RWPE2 (cell line): ENCODE measurements at regions not wholly inside any gene's neighbourhood (a gene's known extent, or its start where the extent isn't known, plus 50 kb on each side); places are given as distances from the start of the nearest gene placed in this dataset.
"Not testable (repeated sequence)": the region's sequence is repeated elsewhere in the genome, so short reads cannot be mapped to it uniquely, and the experiment has no call there.

Source experiments
- ATAC-seq: fragments of 200-7000 bp; cut with Tn5 transposase; 3 replicates; pipeline ENCODE4 v1.9.1; 2021; ENCODE audit warnings: low read depth
- DNase-seq: peaks from one replicate; pipeline ENCODE4 v3.0.0-alpha.2; 2020; ENCODE audit warnings: low spot score
- H3K27ac ChIP-seq: fragments of 450-650 bp; 2 replicates; pipeline ENCODE4 v1.5.1; 2017; ENCODE audit warnings: mild to moderate bottlenecking; ENCODE audit not compliant: poor library complexity, severe bottlenecking
- H3K27me3 ChIP-seq: fragments of 250-450 bp; sonication (Bioruptor Pico); 2 replicates; pipeline ENCODE4 v1.5.1; 2021; ENCODE audit warnings: mild to moderate bottlenecking, moderate library complexity; ENCODE audit not compliant: insufficient read depth, poor library complexity, severe bottlenecking
- H3K36me3 ChIP-seq: fragments of 250-450 bp; sonication (Bioruptor Pico); 2 replicates; pipeline ENCODE4 v1.5.1; 2020; ENCODE audit warnings: low read depth, mild to moderate bottlenecking, moderate library complexity
- H3K4me1 ChIP-seq: fragments of 250-450 bp; sonication (Bioruptor Pico); 2 replicates; pipeline ENCODE4 v1.5.1; 2021; ENCODE audit warnings: mild to moderate bottlenecking, moderate library complexity; ENCODE audit not compliant: insufficient read depth, poor library complexity, severe bottlenecking
- H3K4me3 ChIP-seq: fragments of 250-450 bp; sonication (Bioruptor Pico); 2 replicates; pipeline ENCODE4 v1.5.1; 2021; ENCODE audit warnings: mild to moderate bottlenecking, moderate library complexity; ENCODE audit not compliant: severe bottlenecking
- H3K9me3 ChIP-seq: fragments of 250-450 bp; sonication (Bioruptor Pico); 2 replicates; pipeline ENCODE4 v1.5.1; 2021; ENCODE audit warnings: mild to moderate bottlenecking, moderate library complexity; ENCODE audit not compliant: severe bottlenecking
- CTCF ChIP-seq: fragments of 450-650 bp; IDR thresholded peaks from one replicate; pipeline ENCODE4 v1.5.1; 2017; ENCODE audit warnings: mild to moderate bottlenecking, moderate library complexity; ENCODE audit not compliant: poor library complexity, severe bottlenecking

- Histone ChIP-seq H3K36me3 (no peaks in the 10 kb centered on the region), H3K27me3 (peaks cover 26% of the 10 kb centered on the region), H3K4me3 (no peak overlapping the region), H3K4me1 (no peaks in the 10 kb centered on the region), H3K27ac (no peak overlapping the region), H3K9me3 (no peaks in the 10 kb centered on the region)
- DNase-seq (no peak), ATAC-seq (no peak)
- TF ChIP-seq CTCF, result no peak
These were observed 309.2 kb downstream of the ZNF536 start for GRCh38 chr19:30681162-30682100.

DNA sequence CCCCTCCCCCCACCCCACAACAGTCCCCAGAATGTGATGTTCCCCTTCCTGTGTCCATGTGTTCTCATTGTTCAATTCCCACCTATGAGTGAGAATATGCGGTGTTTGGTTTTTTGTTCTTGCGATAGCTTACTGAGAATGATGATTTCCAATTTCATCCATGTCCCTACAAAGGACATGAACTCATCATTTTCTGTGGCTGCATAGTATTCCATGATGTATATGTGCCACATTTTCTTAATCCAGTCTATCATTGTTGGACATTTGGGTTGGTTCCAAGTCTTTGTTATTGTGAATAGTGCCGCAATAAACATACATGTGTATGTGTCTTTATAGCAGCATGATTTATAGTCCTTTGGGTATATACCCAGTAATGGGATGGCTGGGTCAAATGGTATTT lies 308.2 kb downstream of the ZNF536 start:
- not testable (repeated sequence) for ATAC-seq, H3K27ac ChIP-seq

GRCh38 chr19:30679789-30680188 lies 307.6 kb downstream of the ZNF536 start:
- DNase-seq (no peak), ATAC-seq (no peak)
- no peaks in the 10 kb centered on the region for H3K4me1 ChIP-seq
- no peak for TF ChIP-seq CTCF
- no peaks in the 10 kb centered on the region for H3K9me3 ChIP-seq
- no peak overlapping the region for H3K27ac ChIP-seq
- H3K4me3 ChIP-seq, result no peak overlapping the region
- H3K27me3 ChIP-seq, result peaks cover 29% of the 10 kb centered on the region
- H3K36me3 ChIP-seq, result no peaks in the 10 kb centered on the region

More for the DNA sequence above, 308.2 kb downstream of the ZNF536 start:
- not testable (repeated sequence) for H3K4me3 ChIP-seq, H3K4me1 ChIP-seq, H3K36me3 ChIP-seq, DNase-seq, H3K9me3 ChIP-seq
- H3K27me3 ChIP-seq, result peaks cover 26% of the 10 kb centered on the region

DNA sequence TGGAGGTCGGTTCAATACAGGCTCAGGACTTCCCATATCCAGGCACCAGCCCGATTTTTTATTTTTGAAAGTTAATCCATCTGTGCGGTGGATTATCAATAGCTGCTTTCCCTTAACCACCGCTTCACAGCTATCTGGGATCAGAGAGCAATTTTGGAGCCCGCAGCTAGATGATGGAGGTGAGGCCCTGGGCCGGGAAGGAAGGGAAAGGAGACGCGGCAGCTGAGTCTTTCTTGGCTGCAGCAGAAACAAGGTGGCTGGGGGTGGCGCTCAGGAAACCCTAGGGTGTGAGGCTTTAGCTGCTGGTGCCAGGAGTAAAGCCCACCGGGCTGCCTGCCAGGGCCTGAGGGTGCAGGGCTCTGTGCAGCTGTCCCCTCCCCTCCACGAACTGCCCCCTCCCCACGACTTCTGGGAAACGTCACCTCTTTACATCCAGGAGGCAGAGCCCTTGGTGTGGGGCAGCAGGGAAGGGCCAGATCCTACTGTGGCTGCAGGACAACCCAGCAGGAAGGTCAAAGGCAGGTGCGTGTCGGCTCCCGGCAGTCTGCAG lies 307.0 kb downstream of the ZNF536 start:
- Histone ChIP-seq H3K4me3 (no peak overlapping the region), H3K27me3 (peaks cover 29% of the 10 kb centered on the region), H3K27ac (no peak overlapping the region), H3K9me3 (no peaks in the 10 kb centered on the region), H3K36me3 (no peaks in the 10 kb centered on the region), H3K4me1 (no peaks in the 10 kb centered on the region)
- ATAC-seq (no peak), DNase-seq (no peak)
- TF ChIP-seq CTCF, result no peak

DNA sequence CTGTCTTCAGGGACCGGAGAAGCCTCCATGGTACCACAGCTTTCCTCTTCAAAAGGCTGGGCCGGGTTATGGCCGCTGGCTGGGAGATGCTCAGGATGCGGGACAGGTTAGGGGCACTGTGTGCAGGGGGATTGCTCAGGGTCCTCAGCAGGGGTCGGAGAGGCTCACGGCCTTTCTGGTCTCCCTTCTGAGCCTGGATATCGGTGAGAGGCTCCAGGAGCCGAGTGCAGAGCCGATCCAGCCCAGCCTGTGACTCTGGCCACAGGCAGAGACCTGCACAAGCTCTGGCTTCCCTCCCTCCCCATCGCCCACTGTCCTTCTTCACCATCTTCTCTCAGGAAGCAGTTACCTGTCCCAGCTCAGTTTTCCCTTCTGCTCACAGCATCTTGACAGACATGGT lies 306.0 kb downstream of the ZNF536 start:
- Histone ChIP-seq H3K4me1 (no peaks in the 10 kb centered on the region), H3K9me3 (no peaks in the 10 kb centered on the region), H3K4me3 (no peak overlapping the region), H3K27ac (no peak overlapping the region), H3K36me3 (no peaks in the 10 kb centered on the region), H3K27me3 (peaks cover 29% of the 10 kb centered on the region)
- DNase-seq, result no peak
- no peak for TF ChIP-seq CTCF
- no peak for ATAC-seq
